HCT116 (cell line): ENCODE measurements at regions not wholly inside any gene's neighbourhood (a gene's known extent, or its start where the extent isn't known, plus 50 kb on each side); places are given as distances from the start of the nearest gene placed in this dataset.

Experiments used
- ATAC-seq: fragments of 200-7000 bp; cut with Tn5 transposase; 2 replicates; pipeline ENCODE4 v1.9.1; 2020; ENCODE audit warnings: mild to moderate bottlenecking, moderate library complexity
- BruUV-seq: library from RNA; stranded (reverse); fragments of 400-500 nt; replicated peaks from 2 replicates; lab custom pipeline; 2021; lab: Mats Ljungman, UMichigan
- CTCF ChIA-PET: fragments of 300-600 bp; sonication (Branson Sonifier 250); formaldehyde crosslinking; loops from one replicate; lab custom pipeline; 2021; ENCODE audit warnings: antibody characterized with exemption; lab: Charles Lee
- POLR2A ChIA-PET: fragments of 300-600, 350-600 bp; sonication (Branson Sonifier 250); formaldehyde crosslinking; loops from one replicate; lab custom pipeline; 2021; ENCODE audit warnings: antibody characterized with exemption; lab: Charles Lee
- RAD21 ChIA-PET, 2 experiments: fragments of 300-600 bp; sonication (Branson Sonifier 250); formaldehyde crosslinking; loops; one replicate each; lab custom pipeline; 2023; ENCODE audit warnings: low total read pairs in 2 of 2; ENCODE audit not compliant: uncharacterized antibody in 2 of 2, unreplicated experiment in 2 of 2, low non-redundant PET in 1 of 2; lab: Charles Lee
- DNase-seq: peaks from one replicate; pipeline ENCODE4 v3.0.0-alpha.2; 2010; ENCODE audit warnings: low read depth, low spot score
- H2AFZ ChIP-seq: fragments of 200-600 bp; shearing (Covaris generic), sonication (generic); 2 replicates; pipeline ENCODE4 v1.6.1; 2017; ENCODE audit warnings: low read depth, mixed run types, mixed read lengths, antibody characterized with exemption, low read length; ENCODE audit not compliant: poor library complexity, severe bottlenecking
- H3K27ac ChIP-seq: 2 replicates; pipeline ENCODE4 v1.5.1; 2012; ENCODE audit warnings: low read depth, low read length
- H3K27me3 ChIP-seq: fragments of 200-600 bp; sonication (generic); 2 replicates; pipeline ENCODE4 v1.6.1; 2016; ENCODE audit warnings: mixed run types, low read length, mixed read lengths; ENCODE audit not compliant: insufficient read depth
- H3K36me3 ChIP-seq, 2 experiments: fragments of 200-500 bp in 1 of 2; fragments of 200-600 bp in 1 of 2; sonication (Bioruptor generic) in 1 of 2; sonication (generic) in 1 of 2; 2 replicates each; pipeline versions ENCODE4 v1.5.1 to v1.6.1; 2014 to 2016; ENCODE audit warnings: low read length in 2 of 2, inconsistent platforms in 1 of 2, mixed read lengths in 1 of 2, mixed run types in 1 of 2; ENCODE audit not compliant: insufficient read depth in 2 of 2, control insufficient read depth in 1 of 2
- H3K4me1 ChIP-seq, 2 experiments: fragments of 200-600 bp in 1 of 2; sonication (generic) in 1 of 2; 2 replicates each; pipeline versions ENCODE4 v1.5.1 to v1.6.1; 2012 to 2017; ENCODE audit warnings: low read length in 2 of 2, inconsistent platforms in 1 of 2, mild to moderate bottlenecking in 1 of 2, mixed read lengths in 1 of 2, mixed run types in 1 of 2, moderate library complexity in 1 of 2; ENCODE audit not compliant: insufficient read depth in 2 of 2, control insufficient read depth in 1 of 2
- H3K4me2 ChIP-seq: fragments of 200-600 bp; sonication (generic); 2 replicates; pipeline ENCODE4 v1.6.1; 2017; ENCODE audit warnings: mixed run types, low read length, mixed read lengths
- H3K4me3 ChIP-seq, 2 experiments: fragments of 200-600 bp in 1 of 2; sonication (generic) in 1 of 2; replicated peaks in 1 of 2; 2 replicates each; pipeline ENCODE4 v1.5.1; 2011 to 2016; ENCODE audit warnings: low read length in 2 of 2, control low read depth in 1 of 2, low read depth in 1 of 2, mild to moderate bottlenecking in 1 of 2, mixed read lengths in 1 of 2, mixed run types in 1 of 2
- H3K79me2 ChIP-seq: fragments of 200-600 bp; sonication (generic); 2 replicates; pipeline ENCODE4 v1.6.1; 2017; ENCODE audit warnings: mild to moderate bottlenecking, mixed run types, low read length, moderate library complexity, mixed read lengths; ENCODE audit not compliant: insufficient read depth
- H3K9ac ChIP-seq: fragments of 200-600 bp; sonication (generic); 2 replicates; pipeline ENCODE4 v1.6.1; 2016; ENCODE audit warnings: low read length, mixed read lengths
- H3K9me2 ChIP-seq: fragments of 200-600 bp; sonication (generic), shearing (Covaris generic); 2 replicates; pipeline ENCODE4 v1.6.1; 2017; ENCODE audit warnings: mixed run types, mild to moderate bottlenecking, moderate library complexity; ENCODE audit not compliant: insufficient read depth
- H3K9me3 ChIP-seq, 2 experiments: fragments of 200-500 bp in 1 of 2; fragments of 200-600 bp in 1 of 2; sonication (Bioruptor generic) in 1 of 2; sonication (generic) in 1 of 2; 2 replicates each; pipeline ENCODE4 v1.6.1; 2014 to 2017; ENCODE audit warnings: low read length in 2 of 2, mixed read lengths in 2 of 2, inconsistent platforms in 1 of 2, low read depth in 1 of 2, mild to moderate bottlenecking in 1 of 2, mixed run types in 1 of 2, moderate library complexity in 1 of 2; ENCODE audit not compliant: control insufficient read depth in 1 of 2, insufficient read depth in 1 of 2
- H4K20me1 ChIP-seq: fragments of 200-600 bp; sonication (generic), shearing (Covaris generic); 2 replicates; pipeline ENCODE4 v1.6.1; 2017; ENCODE audit warnings: mixed run types, mild to moderate bottlenecking, moderate library complexity; ENCODE audit not compliant: insufficient read depth
- CBX3 ChIP-seq: IDR thresholded peaks from 2 replicates; pipeline ENCODE4 v1.6.1; 2012; ENCODE audit warnings: low read depth
- ELF1 ChIP-seq: IDR thresholded peaks from 2 replicates; pipeline ENCODE4 v1.6.1; 2012; ENCODE audit warnings: low read depth, borderline replicate concordance
- FOSL1 ChIP-seq: IDR thresholded peaks from 2 replicates; pipeline ENCODE4 v1.6.1; 2012; ENCODE audit warnings: low read depth
- POLR2AphosphoS5 ChIP-seq: IDR thresholded peaks from 2 replicates; pipeline ENCODE4 v1.6.1; 2011; ENCODE audit warnings: mild to moderate bottlenecking, low read depth, low read length, moderate library complexity
- TCF7L2 ChIP-seq: IDR thresholded peaks from 2 replicates; pipeline ENCODE4 v1.7.0; 2011; ENCODE audit warnings: borderline replicate concordance, inconsistent platforms; ENCODE audit not compliant: insufficient read depth, insufficient read length; ENCODE audit errors: extremely low read depth
- ZNF274 ChIP-seq: fragments of 200-500 bp; sonication (Bioruptor generic); IDR thresholded peaks from 2 replicates; pipeline ENCODE4 v1.6.1; 2014; ENCODE audit warnings: mild to moderate bottlenecking, low read depth, low read length, inconsistent platforms
- intact Hi-C: fragments of 100-400 bp; cut with micrococcal nuclease; formaldehyde crosslinking; loops from 2 replicates; pipeline ENCODE4 v1.10.0; 2022
- TF ChIP-seq, protein P1 (sequence below): IDR thresholded peaks from 2 replicates; pipeline ENCODE4 v1.6.1; 2012
- TF ChIP-seq, protein P2 (sequence below): IDR thresholded peaks from 2 replicates; pipeline ENCODE4 v1.6.1; 2012; ENCODE audit warnings: low read depth
- TF ChIP-seq, protein P3 (sequence below): IDR thresholded peaks from 2 replicates; pipeline ENCODE4 v1.6.1; 2011; ENCODE audit warnings: mild to moderate bottlenecking, low read length, moderate library complexity; ENCODE audit not compliant: insufficient replicate concordance; ENCODE audit errors: extremely low read depth

GRCh38 chr3:1456781-1457311 is 364.0 kb downstream of the CNTN6 start:
- DNase-seq (no peak), ATAC-seq (no peak)
- H3K79me2 ChIP-seq = no peaks in the 10 kb centered on the region
- H3K4me2 ChIP-seq = no peak overlapping the region
- CTCF ChIA-PET = no interaction called here
- no peaks in the 10 kb centered on the region for H3K27me3 ChIP-seq
- no peaks in the 10 kb centered on the region for H3K4me1 ChIP-seq
- intact Hi-C loops = no loop called here
- no peak overlapping the region for H2AFZ ChIP-seq
- no peak overlapping the region for H3K27ac ChIP-seq
- POLR2A ChIA-PET = no interaction called here
- no TSS peak for BruUV-seq
- H3K9ac ChIP-seq = no peak overlapping the region
- no peaks in the 10 kb centered on the region for H3K9me2 ChIP-seq
- no peaks in the 10 kb centered on the region for H3K36me3 ChIP-seq
- no peaks in the 10 kb centered on the region for H4K20me1 ChIP-seq
- RAD21 ChIA-PET = no interaction called here
- TF ChIP-seq FOSL1 (no peak), CBX3 (no peak)
- TF ChIP-seq, protein P1, sequence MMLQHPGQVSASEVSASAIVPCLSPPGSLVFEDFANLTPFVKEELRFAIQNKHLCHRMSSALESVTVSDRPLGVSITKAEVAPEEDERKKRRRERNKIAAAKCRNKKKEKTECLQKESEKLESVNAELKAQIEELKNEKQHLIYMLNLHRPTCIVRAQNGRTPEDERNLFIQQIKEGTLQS = no peak
- H3K4me3 ChIP-seq = no peak overlapping the region
- peaks cover 4 to 18% of the 10 kb centered on the region in 2 experiments; a peak in 3 of 4 replicates for H3K9me3 ChIP-seq

- POLR2A ChIA-PET = no interaction called here
Observed at GRCh38 chr3:1462371-1462770, 369.5 kb downstream of the CNTN6 start.

More at GRCh38 chr3:1462371-1462770, 369.5 kb downstream of the CNTN6 start:
- DNase-seq (no peak), ATAC-seq (no peak)
- H3K4me3 ChIP-seq = no peak overlapping the region
- intact Hi-C loops = no loop called here
- H3K9me2 ChIP-seq = no peaks in the 10 kb centered on the region
- H3K27ac ChIP-seq = no peak overlapping the region
- H2AFZ ChIP-seq = no peak overlapping the region
- peaks cover 0 to 13% of the 10 kb centered on the region in 2 experiments; a peak in 1 of 4 replicates for H3K9me3 ChIP-seq
- H3K27me3 ChIP-seq = no peaks in the 10 kb centered on the region
- ChIA-PET RAD21 (no interaction called here), CTCF (no interaction called here)
- no TSS peak for BruUV-seq
- H3K4me2 ChIP-seq = no peak overlapping the region
- no peaks in the 10 kb centered on the region for H4K20me1 ChIP-seq
- H3K36me3 ChIP-seq = no peaks in the 10 kb centered on the region
- TF ChIP-seq, protein P2, sequence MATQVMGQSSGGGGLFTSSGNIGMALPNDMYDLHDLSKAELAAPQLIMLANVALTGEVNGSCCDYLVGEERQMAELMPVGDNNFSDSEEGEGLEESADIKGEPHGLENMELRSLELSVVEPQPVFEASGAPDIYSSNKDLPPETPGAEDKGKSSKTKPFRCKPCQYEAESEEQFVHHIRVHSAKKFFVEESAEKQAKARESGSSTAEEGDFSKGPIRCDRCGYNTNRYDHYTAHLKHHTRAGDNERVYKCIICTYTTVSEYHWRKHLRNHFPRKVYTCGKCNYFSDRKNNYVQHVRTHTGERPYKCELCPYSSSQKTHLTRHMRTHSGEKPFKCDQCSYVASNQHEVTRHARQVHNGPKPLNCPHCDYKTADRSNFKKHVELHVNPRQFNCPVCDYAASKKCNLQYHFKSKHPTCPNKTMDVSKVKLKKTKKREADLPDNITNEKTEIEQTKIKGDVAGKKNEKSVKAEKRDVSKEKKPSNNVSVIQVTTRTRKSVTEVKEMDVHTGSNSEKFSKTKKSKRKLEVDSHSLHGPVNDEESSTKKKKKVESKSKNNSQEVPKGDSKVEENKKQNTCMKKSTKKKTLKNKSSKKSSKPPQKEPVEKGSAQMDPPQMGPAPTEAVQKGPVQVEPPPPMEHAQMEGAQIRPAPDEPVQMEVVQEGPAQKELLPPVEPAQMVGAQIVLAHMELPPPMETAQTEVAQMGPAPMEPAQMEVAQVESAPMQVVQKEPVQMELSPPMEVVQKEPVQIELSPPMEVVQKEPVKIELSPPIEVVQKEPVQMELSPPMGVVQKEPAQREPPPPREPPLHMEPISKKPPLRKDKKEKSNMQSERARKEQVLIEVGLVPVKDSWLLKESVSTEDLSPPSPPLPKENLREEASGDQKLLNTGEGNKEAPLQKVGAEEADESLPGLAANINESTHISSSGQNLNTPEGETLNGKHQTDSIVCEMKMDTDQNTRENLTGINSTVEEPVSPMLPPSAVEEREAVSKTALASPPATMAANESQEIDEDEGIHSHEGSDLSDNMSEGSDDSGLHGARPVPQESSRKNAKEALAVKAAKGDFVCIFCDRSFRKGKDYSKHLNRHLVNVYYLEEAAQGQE = no peak
- no peak for TF ChIP-seq POLR2AphosphoS5
- no peak for TF ChIP-seq ZNF274
- TF ChIP-seq, protein P3, sequence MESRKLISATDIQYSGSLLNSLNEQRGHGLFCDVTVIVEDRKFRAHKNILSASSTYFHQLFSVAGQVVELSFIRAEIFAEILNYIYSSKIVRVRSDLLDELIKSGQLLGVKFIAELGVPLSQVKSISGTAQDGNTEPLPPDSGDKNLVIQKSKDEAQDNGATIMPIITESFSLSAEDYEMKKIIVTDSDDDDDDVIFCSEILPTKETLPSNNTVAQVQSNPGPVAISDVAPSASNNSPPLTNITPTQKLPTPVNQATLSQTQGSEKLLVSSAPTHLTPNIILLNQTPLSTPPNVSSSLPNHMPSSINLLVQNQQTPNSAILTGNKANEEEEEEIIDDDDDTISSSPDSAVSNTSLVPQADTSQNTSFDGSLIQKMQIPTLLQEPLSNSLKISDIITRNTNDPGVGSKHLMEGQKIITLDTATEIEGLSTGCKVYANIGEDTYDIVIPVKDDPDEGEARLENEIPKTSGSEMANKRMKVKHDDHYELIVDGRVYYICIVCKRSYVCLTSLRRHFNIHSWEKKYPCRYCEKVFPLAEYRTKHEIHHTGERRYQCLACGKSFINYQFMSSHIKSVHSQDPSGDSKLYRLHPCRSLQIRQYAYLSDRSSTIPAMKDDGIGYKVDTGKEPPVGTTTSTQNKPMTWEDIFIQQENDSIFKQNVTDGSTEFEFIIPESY = no peak
- TF ChIP-seq TCF7L2 = no peak
- no peak for TF ChIP-seq CBX3
- no peak for TF ChIP-seq ELF1
- H3K4me1 ChIP-seq = no peaks in the 10 kb centered on the region
- H3K9ac ChIP-seq = no peak overlapping the region
- no peaks in the 10 kb centered on the region for H3K79me2 ChIP-seq
